Dedifferentiated amniotic fluid mesenchymal stem cell (primary cell): ENCODE measurements at regions not wholly inside any gene's neighbourhood (a gene's known extent, or its start where the extent isn't known, plus 50 kb on each side); places are given as distances from the start of the nearest gene placed in this dataset.
"Not testable (repeated sequence)": the region's sequence is repeated elsewhere in the genome, so short reads cannot be mapped to it uniquely, and the experiment has no call there.

Experiments used
- DNase-seq: peaks from one replicate; pipeline ENCODE4 v3.0.0-alpha.2; 2016; ENCODE audit errors: extremely low spot score

GRCh38 chr1:163981500-163982030, 577.4 kb upstream of the PBX1 start:
- DNase-seq, result no peak

- DNase-seq, result no peak
Observed at GRCh38 chr1:163983097-163983496, 575.9 kb upstream of the PBX1 start.

GRCh38 chr1:163985700-163986099, 573.3 kb upstream of the PBX1 start:
- no peak for DNase-seq

GRCh38 chr1:163999131-163999530, 559.9 kb upstream of the PBX1 start:
- no peak for DNase-seq

GRCh38 chr1:164006186-164006585, 552.8 kb upstream of the PBX1 start:
- DNase-seq, result not testable (repeated sequence)

GRCh38 chr1:164006621-164007020, 552.4 kb upstream of the PBX1 start:
- DNase-seq, result no peak

GRCh38 chr1:164017239-164017638, 541.7 kb upstream of the PBX1 start:
- no peak for DNase-seq

- DNase-seq, result no peak
Observed at GRCh38 chr1:164020391-164020790, 538.6 kb upstream of the PBX1 start.

- no peak for DNase-seq
Observed at GRCh38 chr1:164021813-164022212, 537.2 kb upstream of the PBX1 start.

- DNase-seq, result no peak
Observed at GRCh38 chr1:164033782-164034181, 525.2 kb upstream of the PBX1 start.

- DNase-seq, result no peak
Observed at GRCh38 chr1:164040754-164041153, 518.2 kb upstream of the PBX1 start.

- DNase-seq, result no peak
Observed at GRCh38 chr1:164051782-164052181, 507.2 kb upstream of the PBX1 start.

- no peak for DNase-seq
Observed at GRCh38 chr1:164054331-164054730, 504.7 kb upstream of the PBX1 start.

GRCh38 chr1:164058198-164058597, 500.8 kb upstream of the PBX1 start:
- DNase-seq, result no peak

GRCh38 chr1:164061528-164061927, 497.5 kb upstream of the PBX1 start:
- DNase-seq, result no peak

- no peak for DNase-seq
Observed at GRCh38 chr1:164064501-164064900, 494.5 kb upstream of the PBX1 start.

- no peak for DNase-seq
Observed at GRCh38 chr1:164071288-164071687, 487.7 kb upstream of the PBX1 start.

GRCh38 chr1:164086832-164087231, 472.2 kb upstream of the PBX1 start:
- DNase-seq, result no peak

- no peak for DNase-seq
Observed at GRCh38 chr1:164087906-164088453, 471.0 kb upstream of the PBX1 start.

- DNase-seq, result no peak
Observed at GRCh38 chr1:164092603-164093353, 466.2 kb upstream of the PBX1 start.

- DNase-seq, result no peak
Observed at GRCh38 chr1:164093543-164093942, 465.4 kb upstream of the PBX1 start.

GRCh38 chr1:164101802-164102201, 457.2 kb upstream of the PBX1 start:
- DNase-seq, result no peak

GRCh38 chr1:164131949-164132348, 427.0 kb upstream of the PBX1 start:
- DNase-seq, result no peak
